HL-60 (cell line): ENCODE measurements at regions not wholly inside any gene's neighbourhood (a gene's known extent, or its start where the extent isn't known, plus 50 kb on each side); places are given as distances from the start of the nearest gene placed in this dataset.

Experiments
- DNase-seq, 2 experiments: peaks; one replicate each; pipeline ENCODE4 v3.0.0-alpha.2; 2010 to 2020; ENCODE audit warnings: low read depth in 1 of 2, low spot score in 1 of 2
- H3K27ac ChIP-seq: fragments of 250-450 bp; sonication (Bioruptor Pico); replicated peaks from 2 replicates; pipeline ENCODE4 v1.5.1; 2020; ENCODE audit warnings: mild to moderate bottlenecking, moderate library complexity
- H3K27me3 ChIP-seq: fragments of 250-450 bp; sonication (Bioruptor Pico); 2 replicates; pipeline ENCODE4 v1.5.1; 2021; ENCODE audit warnings: mild to moderate bottlenecking, moderate library complexity; ENCODE audit not compliant: insufficient read depth, poor library complexity, severe bottlenecking
- H3K4me3 ChIP-seq: replicated peaks from 2 replicates; pipeline ENCODE4 v1.5.1; 2011; ENCODE audit warnings: mild to moderate bottlenecking, control low read depth, low read length; ENCODE audit not compliant: insufficient read depth
- GABPA ChIP-seq: IDR thresholded peaks from 2 replicates; pipeline ENCODE4 v1.6.1; 2012; ENCODE audit warnings: low read depth
- POLR2AphosphoS5 ChIP-seq: IDR thresholded peaks from 2 replicates; pipeline ENCODE4 v1.6.1; 2012; ENCODE audit warnings: low read depth
- REST ChIP-seq: IDR thresholded peaks from 2 replicates; pipeline ENCODE4 v1.6.1; 2012; ENCODE audit warnings: low read depth; ENCODE audit not compliant: insufficient replicate concordance
- SPI1 ChIP-seq: IDR thresholded peaks from 2 replicates; pipeline ENCODE4 v1.6.1; 2012; ENCODE audit warnings: low read depth, mild to moderate bottlenecking, borderline replicate concordance
- TF ChIP-seq, protein P1 (sequence below): IDR thresholded peaks from one replicate; pipeline ENCODE4 v1.5.1; 2011; ENCODE audit warnings: low read length, control low read depth, inconsistent platforms; ENCODE audit not compliant: insufficient read depth

DNA sequence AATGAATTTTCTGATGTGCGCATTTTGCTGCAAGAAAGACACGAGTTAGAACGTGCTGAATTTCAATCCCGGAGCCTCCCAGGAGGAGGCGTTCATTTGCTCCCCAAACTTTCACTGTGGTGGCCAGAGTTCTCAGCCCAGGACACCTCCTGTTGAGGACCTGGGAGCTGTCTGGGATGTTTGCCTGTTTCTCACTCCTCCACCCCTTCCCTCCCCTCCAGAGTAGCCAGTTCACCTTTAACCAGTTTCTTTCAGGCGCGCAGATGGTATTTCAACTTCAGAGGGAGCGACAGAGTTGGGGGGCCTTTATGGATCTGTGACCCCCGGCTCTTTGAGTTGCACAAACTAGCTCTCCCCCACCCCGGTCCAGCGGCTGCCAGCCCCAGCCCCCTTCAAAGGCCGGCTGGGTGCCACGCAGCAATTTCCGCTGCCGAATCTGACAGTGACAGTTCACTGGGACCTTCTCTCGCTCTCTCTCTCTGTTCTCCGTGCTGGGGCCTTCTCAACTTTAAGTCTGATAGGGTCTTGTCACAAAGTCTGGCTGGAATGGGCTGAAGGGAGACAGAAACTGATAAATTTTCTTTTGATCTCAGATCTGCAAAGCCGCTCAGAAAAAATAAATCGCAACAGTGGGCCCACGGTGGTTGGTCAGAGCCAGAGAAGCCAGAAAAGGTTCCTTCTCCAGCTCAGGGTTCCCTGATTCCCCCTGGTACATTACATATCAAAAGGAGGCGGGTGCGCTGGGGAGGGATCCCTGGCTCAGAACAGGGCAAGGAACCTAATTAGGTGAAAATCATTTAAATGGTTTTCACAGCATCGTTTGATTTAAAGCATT is 100.0 kb upstream of the STX18 start:
- no peak for DNase-seq
- H3K27ac ChIP-seq: no peak overlapping the region
- no peak overlapping the region for H3K4me3 ChIP-seq
- H3K27me3 ChIP-seq: no peaks in the 10 kb centered on the region
- no peak for TF ChIP-seq REST

DNA sequence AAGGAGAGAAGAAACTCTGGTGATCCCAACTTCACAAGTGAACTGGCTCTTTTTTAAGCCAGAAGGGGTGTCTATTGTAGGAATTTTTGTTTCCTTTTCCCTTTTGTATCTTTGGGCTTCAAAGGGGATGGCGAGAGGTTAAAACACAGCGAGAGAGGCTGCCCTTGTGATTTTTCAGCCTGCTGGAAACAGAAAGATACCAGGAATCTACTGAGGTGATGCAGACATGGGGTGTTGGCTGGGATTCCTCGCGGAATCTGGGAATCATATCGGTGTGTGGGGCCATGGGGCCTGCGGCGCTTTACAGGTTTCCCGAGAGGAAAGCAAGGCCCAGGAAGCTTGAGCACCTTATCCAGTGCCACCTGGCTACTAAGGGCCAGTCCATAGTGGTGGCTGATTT is 99.4 kb upstream of the STX18 start:
- DNase-seq: no peak
- TF ChIP-seq, protein P1, sequence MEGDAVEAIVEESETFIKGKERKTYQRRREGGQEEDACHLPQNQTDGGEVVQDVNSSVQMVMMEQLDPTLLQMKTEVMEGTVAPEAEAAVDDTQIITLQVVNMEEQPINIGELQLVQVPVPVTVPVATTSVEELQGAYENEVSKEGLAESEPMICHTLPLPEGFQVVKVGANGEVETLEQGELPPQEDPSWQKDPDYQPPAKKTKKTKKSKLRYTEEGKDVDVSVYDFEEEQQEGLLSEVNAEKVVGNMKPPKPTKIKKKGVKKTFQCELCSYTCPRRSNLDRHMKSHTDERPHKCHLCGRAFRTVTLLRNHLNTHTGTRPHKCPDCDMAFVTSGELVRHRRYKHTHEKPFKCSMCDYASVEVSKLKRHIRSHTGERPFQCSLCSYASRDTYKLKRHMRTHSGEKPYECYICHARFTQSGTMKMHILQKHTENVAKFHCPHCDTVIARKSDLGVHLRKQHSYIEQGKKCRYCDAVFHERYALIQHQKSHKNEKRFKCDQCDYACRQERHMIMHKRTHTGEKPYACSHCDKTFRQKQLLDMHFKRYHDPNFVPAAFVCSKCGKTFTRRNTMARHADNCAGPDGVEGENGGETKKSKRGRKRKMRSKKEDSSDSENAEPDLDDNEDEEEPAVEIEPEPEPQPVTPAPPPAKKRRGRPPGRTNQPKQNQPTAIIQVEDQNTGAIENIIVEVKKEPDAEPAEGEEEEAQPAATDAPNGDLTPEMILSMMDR: no peak
- TF ChIP-seq GABPA (no peak), SPI1 (no peak), POLR2AphosphoS5 (no peak), REST (no peak)
- Histone ChIP-seq H3K27me3 (no peaks in the 10 kb centered on the region), H3K27ac (no peak overlapping the region), H3K4me3 (no peak overlapping the region)

DNA sequence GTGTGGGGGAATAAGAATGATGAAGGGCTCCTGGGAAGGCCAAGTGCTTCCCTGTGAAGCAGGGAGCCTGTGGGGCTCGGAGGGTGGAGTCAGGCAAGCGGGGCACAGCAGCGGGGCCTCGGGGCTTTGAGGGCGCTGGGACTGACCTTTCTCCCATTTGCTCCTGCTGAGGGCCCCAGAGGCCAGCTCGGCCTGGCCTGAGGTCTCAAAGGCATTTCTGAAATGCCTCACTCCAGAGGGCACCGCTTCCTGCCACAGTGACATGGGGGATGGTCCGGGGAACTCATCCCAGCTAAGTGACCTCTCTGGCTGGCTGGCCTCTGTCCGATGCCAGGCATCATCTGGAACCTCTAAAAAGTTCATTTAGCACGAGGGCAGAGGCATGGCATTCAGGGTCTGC is 98.8 kb upstream of the STX18 start:
- Histone ChIP-seq H3K27me3 (no peaks in the 10 kb centered on the region), H3K27ac (no peak overlapping the region), H3K4me3 (no peak overlapping the region)
- no peak for DNase-seq
- TF ChIP-seq, protein P1: no peak
- TF ChIP-seq GABPA (no peak), REST (no peak), SPI1 (no peak), POLR2AphosphoS5 (no peak)
